Esophagus squamous epithelium (tissue), 5 donors: ENCODE measurements at regions not wholly inside any gene's neighbourhood (a gene's known extent, or its start where the extent isn't known, plus 50 kb on each side); places are given as distances from the start of the nearest gene placed in this dataset.

Experiments
- DNase-seq: peaks from one replicate; lab custom pipeline; 2025; lab: John Stamatoyannopoulos, UW
- H3K27ac ChIP-seq, 4 donors: fragments of 200-600 bp; sonication (generic); one replicate each; pipeline ENCODE4 v1.5.1; 2016 to 2019; ENCODE audit warnings: mild to moderate bottlenecking in 1 of 4
- H3K27me3 ChIP-seq, 4 donors: fragments of 200-600 bp; sonication (generic); 1 replicate in 3 of 4; 2 replicates in 1 of 4; pipeline versions ENCODE4 v1.5.1 to v1.6.0; 2017 to 2021; ENCODE audit warnings: antibody characterized with exemption in 1 of 4
- H3K36me3 ChIP-seq, 3 donors: fragments of 200-600 bp; sonication (generic); one replicate each; pipeline ENCODE4 v1.5.1; 2016 to 2019
- H3K4me1 ChIP-seq, 3 donors: fragments of 200-600 bp; sonication (generic); one replicate each; pipeline ENCODE4 v1.5.1; 2017 to 2019
- H3K4me3 ChIP-seq, 4 donors: fragments of 200-600 bp; sonication (generic); 1 replicate in 3 of 4; 2 replicates in 1 of 4; pipeline ENCODE4 v1.5.1; 2016 to 2019; ENCODE audit warnings: mild to moderate bottlenecking in 2 of 4, moderate library complexity in 1 of 4
- H3K9me3 ChIP-seq, 3 donors: fragments of 200-600 bp; sonication (generic); one replicate each; pipeline ENCODE4 v1.5.1; 2016 to 2019
- CTCF ChIP-seq, 6 experiments: fragments of 450-650 bp in 4 of 6; fragments of 200-600 bp in 2 of 6; sonication (generic) in 2 of 6; IDR thresholded peaks; one replicate each; pipeline ENCODE4 v1.5.1; 2016 to 2019; ENCODE audit warnings: antibody characterized with exemption in 6 of 6, mild to moderate bottlenecking in 4 of 6, moderate library complexity in 4 of 6
- POLR2A ChIP-seq, 4 donors: fragments of 450-650 bp; IDR thresholded peaks; one replicate each; pipeline ENCODE4 v1.6.1; 2017; ENCODE audit warnings: antibody characterized with exemption in 4 of 4, mild to moderate bottlenecking in 4 of 4, moderate library complexity in 3 of 4
- WGBS, 2 donors: methylation state at CpG; one replicate each; pipeline ENCODE4 v1.1.5; 2018; 5-methylcytosine and 5-hydroxymethylcytosine counted together
- intact Hi-C: fragments of 100-400 bp; cut with DNase I; formaldehyde crosslinking; loops from one replicate; pipeline ENCODE4 v1.15.0; 2022
- donor health status: DM: yes; HTN: yes; CAD: no.

DNA sequence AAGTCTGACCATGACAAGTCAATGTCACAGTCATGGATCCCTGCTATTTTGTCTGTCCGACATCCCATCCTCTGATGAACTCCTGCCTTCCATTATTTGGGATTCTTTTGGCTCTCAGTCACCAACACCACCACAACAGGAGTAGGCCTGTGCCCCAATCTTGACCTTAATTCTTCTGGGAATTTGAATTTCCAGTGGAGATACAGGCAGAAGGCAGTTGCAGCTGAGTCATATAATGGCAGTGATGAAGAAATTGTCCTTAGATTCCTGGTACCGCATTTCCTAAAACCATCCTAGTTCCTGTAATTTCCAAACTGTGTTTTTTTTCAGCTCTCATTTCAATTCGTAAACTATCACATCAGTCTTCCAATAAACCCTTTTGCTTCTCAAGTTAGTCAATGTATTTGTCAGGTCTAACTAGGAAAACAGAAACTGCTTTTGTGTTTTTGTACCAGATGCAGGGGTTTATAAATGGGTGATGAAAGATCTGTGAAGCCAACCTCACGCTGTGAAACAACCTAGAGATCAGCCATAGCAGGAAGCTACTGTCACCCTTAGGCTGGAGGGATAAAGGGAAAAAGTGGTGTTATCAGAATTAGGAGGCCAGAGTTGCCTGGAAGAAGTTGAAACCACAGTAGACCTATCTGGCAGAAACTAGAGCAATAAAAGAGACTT, 126.3 kb upstream of the TMEM108 start:
- intact Hi-C loops: no loop called here
- DNase-seq: no peak
- Histone ChIP-seq H3K36me3 (no peaks in the 10 kb centered on the region), H3K27ac (no peak overlapping the region), H3K27me3 (no peaks in the 10 kb centered on the region), H3K4me3 (no peak overlapping the region), H3K9me3 (no peaks in the 10 kb centered on the region), H3K4me1 (no peaks in the 10 kb centered on the region)
- TF ChIP-seq POLR2A (IDR thresholded peaks at IDR 0.05) (no peak), CTCF (IDR thresholded peaks at IDR 0.05) (no peak)
- WGBS, 2 donors: 49 to 76% methylated on average over 4 of the region's 4 CpGs

DNA sequence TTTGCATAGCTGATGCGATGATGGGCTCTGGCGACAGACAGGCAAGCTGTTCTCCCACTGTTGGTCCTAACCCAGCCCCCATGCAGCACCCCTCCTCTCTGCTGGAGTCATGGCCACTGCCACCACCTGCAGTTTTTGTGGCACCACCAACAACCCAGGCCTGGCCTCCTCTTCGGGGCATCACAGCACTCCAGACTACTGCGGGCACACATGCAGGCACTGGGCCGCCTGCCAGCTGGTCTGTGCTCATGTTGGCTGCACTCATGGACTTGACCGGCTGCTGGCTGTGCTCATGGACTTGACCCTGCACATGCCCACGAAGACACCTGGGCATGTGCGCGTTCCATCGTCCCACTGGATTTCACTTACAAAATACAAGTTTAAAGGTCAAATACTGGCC, 130.9 kb upstream of the TMEM108 start:
- no peak for DNase-seq
- 90 to 91% methylated on average over 2 of the region's 10 CpGs for WGBS, 2 donors
- intact Hi-C loops: no loop called here
- Histone ChIP-seq H3K9me3 (no peaks in the 10 kb centered on the region), H3K36me3 (no peaks in the 10 kb centered on the region), H3K27me3 (no peaks in the 10 kb centered on the region), H3K27ac (no peak overlapping the region), H3K4me1 (no peaks in the 10 kb centered on the region), H3K4me3 (no peak overlapping the region)
- TF ChIP-seq POLR2A (IDR thresholded peaks at IDR 0.05): no peak

DNA sequence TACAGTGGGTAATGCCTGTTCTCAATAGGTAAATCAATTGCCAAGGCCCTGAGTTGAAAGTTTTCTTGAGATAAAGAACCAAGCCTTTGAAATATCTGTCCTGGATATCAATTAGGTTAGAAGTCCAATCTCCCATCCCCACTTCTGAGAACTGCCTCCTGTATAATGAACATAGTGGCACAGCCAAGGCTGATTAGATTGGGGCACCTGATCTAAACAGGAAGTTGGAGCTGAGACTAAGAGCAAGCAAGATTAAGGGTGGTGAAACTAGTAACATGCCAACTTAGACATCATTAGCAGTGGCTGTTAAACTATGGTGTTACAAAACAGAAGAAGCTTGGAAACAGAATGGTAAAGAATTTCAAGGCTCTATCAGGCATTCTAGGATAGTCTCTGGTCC, 137.7 kb upstream of the TMEM108 start:
- Histone ChIP-seq H3K27me3 (no peaks in the 10 kb centered on the region), H3K9me3 (no peaks in the 10 kb centered on the region), H3K4me3 (no peak overlapping the region), H3K36me3 (no peaks in the 10 kb centered on the region), H3K27ac (no peak overlapping the region), H3K4me1 (no peaks in the 10 kb centered on the region)
- intact Hi-C loops: no loop called here
- DNase-seq: no peak
- TF ChIP-seq CTCF (IDR thresholded peaks at IDR 0.05) (no peak), POLR2A (IDR thresholded peaks at IDR 0.05) (no peak)

DNA sequence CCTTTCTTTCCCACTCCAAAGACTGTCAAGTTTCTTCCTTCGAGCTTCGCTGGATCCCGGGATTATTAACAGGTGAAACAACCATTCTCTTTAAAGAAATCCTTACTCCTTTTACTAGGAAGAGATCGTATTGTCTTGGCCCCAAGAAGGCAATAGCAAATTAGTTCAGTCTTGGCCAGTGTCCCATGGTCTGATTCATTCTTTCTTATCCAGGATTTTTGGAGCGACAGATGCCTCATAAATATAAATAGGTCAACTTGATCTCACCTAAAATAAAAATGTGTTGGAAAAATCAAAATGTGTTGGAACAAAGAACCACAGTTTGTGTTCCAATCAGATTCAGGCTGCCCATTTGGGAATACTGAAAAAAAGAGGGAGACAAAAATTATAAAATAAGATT, 140.1 kb upstream of the TMEM108 start:
- no peaks in the 10 kb centered on the region for H3K36me3 ChIP-seq
- H3K27ac ChIP-seq: no peak overlapping the region
- TF ChIP-seq POLR2A (IDR thresholded peaks at IDR 0.05) (no peak), CTCF (IDR thresholded peaks at IDR 0.05) (no peak)
- H3K4me1 ChIP-seq: no peaks in the 10 kb centered on the region
- H3K27me3 ChIP-seq: no peaks in the 10 kb centered on the region
- intact Hi-C loops: no loop called here
- H3K9me3 ChIP-seq: no peaks in the 10 kb centered on the region
- 63 to 77% methylated on average over 5 of the region's 5 CpGs for WGBS, 2 donors
- no peak overlapping the region for H3K4me3 ChIP-seq
- no peak for DNase-seq

DNA sequence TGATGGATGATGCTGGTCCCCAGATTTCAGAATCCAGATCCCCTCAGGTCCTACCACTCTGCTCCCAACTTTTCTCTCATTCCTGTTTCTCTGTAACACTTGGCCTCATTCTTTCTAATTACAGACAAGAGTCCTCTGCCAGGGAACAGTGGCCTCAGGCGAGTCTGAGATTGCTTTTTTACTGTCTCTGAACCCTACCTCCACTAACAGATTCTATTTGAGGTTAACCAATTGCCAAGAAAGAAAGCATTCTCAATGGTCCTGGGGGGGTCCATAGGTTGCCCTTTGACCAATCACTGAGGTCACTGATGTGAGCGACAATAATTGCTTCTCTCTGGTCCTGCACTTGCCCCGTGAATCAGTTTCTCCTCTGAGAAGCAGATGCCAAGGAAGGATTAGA, 145.2 kb upstream of the TMEM108 start:
- Histone ChIP-seq H3K9me3 (no peaks in the 10 kb centered on the region), H3K27ac (no peak overlapping the region), H3K4me3 (no peak overlapping the region), H3K36me3 (no peaks in the 10 kb centered on the region), H3K27me3 (no peaks in the 10 kb centered on the region), H3K4me1 (no peaks in the 10 kb centered on the region)
- 62 to 73% methylated on average over 3 of the region's 3 CpGs for whole genome bisulfite sequencing, 2 donors
- intact Hi-C loops: no loop called here
- TF ChIP-seq CTCF (IDR thresholded peaks at IDR 0.05): no peak
- no peak for TF ChIP-seq POLR2A (IDR thresholded peaks at IDR 0.05)
- no peak for DNase-seq
